Fibroblast of lung (primary cell): ENCODE measurements at regions not wholly inside any gene's neighbourhood (a gene's known extent, or its start where the extent isn't known, plus 50 kb on each side); places are given as distances from the start of the nearest gene placed in this dataset.
A peak's percentile ranks its signal among the peaks of the same experiment; 100 is the strongest.

ENCODE experiments used
- DNase-seq, 2 donors: peaks; one replicate each; pipeline versions ENCODE4 v3.0.0 to v3.0.0-alpha.2; 2010; ENCODE audit warnings: low read depth in 2 of 2
- H2AFZ ChIP-seq: 2 replicates; pipeline ENCODE4 v1.5.1; 2012; ENCODE audit warnings: low read length, control low read depth, inconsistent platforms
- H3K27ac ChIP-seq: 2 replicates; pipeline ENCODE4 v1.5.1; 2011; ENCODE audit warnings: low read length, control low read depth; ENCODE audit not compliant: insufficient read depth
- H3K27me3 ChIP-seq: 2 replicates; pipeline ENCODE4 v1.5.1; 2011; ENCODE audit warnings: mild to moderate bottlenecking, low read length; ENCODE audit not compliant: control insufficient read depth, insufficient read depth
- H3K36me3 ChIP-seq: 2 replicates; pipeline ENCODE4 v1.5.1; 2011; ENCODE audit warnings: low read length; ENCODE audit not compliant: control insufficient read depth, insufficient read depth
- H3K4me1 ChIP-seq: 2 replicates; pipeline ENCODE4 v1.5.1; 2011; ENCODE audit warnings: low read length; ENCODE audit not compliant: control insufficient read depth, insufficient read depth; ENCODE audit errors: extremely low read depth
- H3K4me2 ChIP-seq: 2 replicates; pipeline ENCODE4 v1.5.1; 2011; ENCODE audit warnings: low read length, control low read depth; ENCODE audit not compliant: insufficient read depth; ENCODE audit errors: extremely low read depth
- H3K4me3 ChIP-seq, 4 experiments: fragments of 200-600 bp in 1 of 4; sonication (generic) in 1 of 4; replicated peaks in 1 of 4; 2 replicates each; pipeline ENCODE4 v1.5.1; 2011 to 2016; ENCODE audit warnings: low read length in 4 of 4, low read depth in 3 of 4, mild to moderate bottlenecking in 3 of 4, control low read depth in 2 of 4, inconsistent platforms in 1 of 4, mixed read lengths in 1 of 4; ENCODE audit not compliant: insufficient read depth in 1 of 4; ENCODE audit errors: control extremely low read depth in 1 of 4
- H3K79me2 ChIP-seq: 2 replicates; pipeline ENCODE4 v1.5.1; 2012; ENCODE audit warnings: mild to moderate bottlenecking, low read length, inconsistent platforms; ENCODE audit not compliant: control insufficient read depth, insufficient read depth
- H3K9ac ChIP-seq: 2 replicates; pipeline ENCODE4 v1.5.1; 2011; ENCODE audit warnings: mild to moderate bottlenecking, low read length, control low read depth; ENCODE audit not compliant: insufficient read depth
- H3K9me3 ChIP-seq: 2 replicates; pipeline ENCODE4 v1.5.1; 2012; ENCODE audit warnings: low read depth, low read length; ENCODE audit not compliant: control insufficient read depth, insufficient read depth
- H4K20me1 ChIP-seq: 2 replicates; pipeline ENCODE4 v1.5.1; 2011; ENCODE audit warnings: low read length; ENCODE audit not compliant: control insufficient read depth, insufficient read depth; ENCODE audit errors: extremely low read depth
- CTCF ChIP-seq, 2 donors: IDR thresholded peaks in 1 of 2; conservative IDR thresholded peaks in 1 of 2; 1 replicate in 1 of 2; 2 replicates in 1 of 2; pipeline ENCODE4 v1.5.1; 2011 to 2012; ENCODE audit warnings: low read length in 2 of 2, control low read depth in 1 of 2, inconsistent platforms in 1 of 2, low read depth in 1 of 2, mild to moderate bottlenecking in 1 of 2
- EZH2 ChIP-seq: IDR thresholded peaks from 2 replicates; pipeline ENCODE4 v1.5.1; 2012; ENCODE audit warnings: low read length, control low read depth, mild to moderate bottlenecking; ENCODE audit errors: missing control alignments

- TF ChIP-seq EZH2: no peak
- TF ChIP-seq CTCF (conservative IDR thresholded peaks at IDR 0.05 in 1 of 2, IDR thresholded peaks at IDR 0.05 in 1 of 2; ENCODE audit: low read depth in 1 of 2, low read length in 2 of 2): no peak
- peaks cover 6% of the 10 kb centered on the region for H3K4me1 ChIP-seq
- H3K4me2 ChIP-seq: no peak overlapping the region
- H3K36me3 ChIP-seq: no peaks in the 10 kb centered on the region
- H3K9ac ChIP-seq: no peak overlapping the region
- no peak overlapping the region for H3K4me3 ChIP-seq
- no peaks in the 10 kb centered on the region for H4K20me1 ChIP-seq
- no peak overlapping the region for H3K27ac ChIP-seq
- peak; percentile 9 to 34 for DNase-seq
- H2AFZ ChIP-seq: no peak overlapping the region
- no peaks in the 10 kb centered on the region for H3K79me2 ChIP-seq
- no peaks in the 10 kb centered on the region for H3K27me3 ChIP-seq
- H3K9me3 ChIP-seq: no peaks in the 10 kb centered on the region
These were observed 311.6 kb upstream of the SEMA3A start for GRCh38 chr7:84506151-84506550.

- Histone ChIP-seq H2AFZ (no peak overlapping the region), H3K4me1 (no peaks in the 10 kb centered on the region), H3K9me3 (no peaks in the 10 kb centered on the region), H4K20me1 (no peaks in the 10 kb centered on the region), H3K4me2 (no peak overlapping the region), H3K27ac (no peak overlapping the region), H3K79me2 (no peaks in the 10 kb centered on the region), H3K4me3 (no peak overlapping the region), H3K27me3 (no peaks in the 10 kb centered on the region), H3K9ac (no peak overlapping the region), H3K36me3 (no peaks in the 10 kb centered on the region)
- DNase-seq: no peak
- no peak for TF ChIP-seq EZH2
These were observed 307.6 kb upstream of the SEMA3A start for GRCh38 chr7:84502239-84502638.

GRCh38 chr7:84497873-84498272 lies 303.3 kb upstream of the SEMA3A start:
- Histone ChIP-seq H3K4me1 (no peaks in the 10 kb centered on the region), H3K36me3 (no peaks in the 10 kb centered on the region), H3K4me3 (no peak overlapping the region), H2AFZ (no peak overlapping the region), H3K27ac (no peak overlapping the region), H3K27me3 (no peaks in the 10 kb centered on the region), H3K9me3 (no peaks in the 10 kb centered on the region), H3K79me2 (no peaks in the 10 kb centered on the region), H3K4me2 (no peak overlapping the region), H4K20me1 (no peaks in the 10 kb centered on the region), H3K9ac (no peak overlapping the region)
- peak in 1 of 2 donors; percentile 30 for DNase-seq
- TF ChIP-seq EZH2 (no peak), CTCF (conservative IDR thresholded peaks at IDR 0.05 in 1 of 2, IDR thresholded peaks at IDR 0.05 in 1 of 2; ENCODE audit: low read depth in 1 of 2, low read length in 2 of 2) (no peak)

- no peak overlapping the region for H3K9ac ChIP-seq
- H3K4me2 ChIP-seq: no peak overlapping the region
- H3K27me3 ChIP-seq: no peaks in the 10 kb centered on the region
- H3K36me3 ChIP-seq: no peaks in the 10 kb centered on the region
- DNase-seq: no peak
- TF ChIP-seq CTCF (conservative IDR thresholded peaks at IDR 0.05 in 1 of 2, IDR thresholded peaks at IDR 0.05 in 1 of 2; ENCODE audit: low read depth in 1 of 2, low read length in 2 of 2) (no peak), EZH2 (no peak)
- H3K4me3 ChIP-seq: no peak overlapping the region
- H4K20me1 ChIP-seq: no peaks in the 10 kb centered on the region
- H3K9me3 ChIP-seq: no peaks in the 10 kb centered on the region
- H3K27ac ChIP-seq: no peak overlapping the region
- no peaks in the 10 kb centered on the region for H3K79me2 ChIP-seq
- H3K4me1 ChIP-seq: no peaks in the 10 kb centered on the region
- H2AFZ ChIP-seq: no peak overlapping the region
These were observed 300.5 kb upstream of the SEMA3A start for GRCh38 chr7:84495128-84495527.
